Prostate gland (tissue), 2 donors: ENCODE measurements at regions not wholly inside any gene's neighbourhood (a gene's known extent, or its start where the extent isn't known, plus 50 kb on each side); places are given as distances from the start of the nearest gene placed in this dataset.
"Not testable (repeated sequence)": the region's sequence is repeated elsewhere in the genome, so short reads cannot be mapped to it uniquely, and the experiment has no call there.

Experiments used
- DNase-seq: peaks from one replicate; pipeline ENCODE4 v3.0.0-alpha.2; 2019; ENCODE audit warnings: low spot score
- H3K27ac ChIP-seq, 2 donors: fragments of 200-600 bp; sonication (generic); 2 replicates each; pipeline ENCODE4 v1.5.1; 2017 to 2019
- H3K27me3 ChIP-seq: fragments of 200-600 bp; sonication (generic); replicated peaks from 2 replicates; pipeline ENCODE4 v1.5.1; 2019; ENCODE audit not compliant: insufficient read depth
- H3K36me3 ChIP-seq, 2 donors: fragments of 200-600 bp; sonication (generic); 1 replicate in 1 of 2; 2 replicates in 1 of 2; pipeline versions ENCODE4 v1.5.1 to v1.8.1; 2017 to 2019
- H3K4me1 ChIP-seq: fragments of 200-600 bp; sonication (generic); replicated peaks from 2 replicates; pipeline ENCODE4 v1.5.1; 2019
- H3K4me3 ChIP-seq, 2 donors: fragments of 200-600 bp; sonication (generic); 2 replicates each; pipeline ENCODE4 v1.5.1; 2017 to 2019
- H3K9me3 ChIP-seq: fragments of 200-600 bp; sonication (generic); 2 replicates; pipeline ENCODE4 v1.5.1; 2017
- CTCF ChIP-seq, 4 experiments: fragments of 200-600 bp in 2 of 4; fragments of 450-650 bp in 2 of 4; sonication (generic) in 2 of 4; IDR thresholded peaks; 1 replicate in 3 of 4; 2 replicates in 1 of 4; pipeline ENCODE4 v1.5.1; 2016 to 2019; ENCODE audit warnings: antibody characterized with exemption in 4 of 4, mild to moderate bottlenecking in 2 of 4, moderate library complexity in 2 of 4
- POLR2A ChIP-seq: fragments of 450-650 bp; IDR thresholded peaks from one replicate; pipeline ENCODE4 v1.6.1; 2016; ENCODE audit warnings: antibody characterized with exemption, mild to moderate bottlenecking
- POLR2AphosphoS5 ChIP-seq: sonication (generic); formaldehyde crosslinking; IDR thresholded peaks from one replicate; pipeline ENCODE4 v1.6.1; 2017; ENCODE audit warnings: antibody characterized with exemption
- WGBS: methylation state at CpG from one replicate; pipeline ENCODE4 v1.1.5; 2018; 5-methylcytosine and 5-hydroxymethylcytosine counted together
- intact Hi-C: fragments of 100-400 bp; cut with DNase I; formaldehyde crosslinking; loops from one replicate; pipeline ENCODE4 v1.14.2; 2022

- TF ChIP-seq CTCF (IDR thresholded peaks at IDR 0.05) (no peak), POLR2AphosphoS5 (no peak), POLR2A (no peak)
- intact Hi-C loops, result no loop called here
- H3K9me3 ChIP-seq, result no peaks in the 10 kb centered on the region
- no peaks in the 10 kb centered on the region for H3K36me3 ChIP-seq
- no peaks in the 10 kb centered on the region for H3K4me1 ChIP-seq
- H3K27me3 ChIP-seq, result no peaks in the 10 kb centered on the region
- WGBS, result 92% methylated on average over 5 of the region's 5 CpGs
- H3K4me3 ChIP-seq, result no peak overlapping the region
- H3K27ac ChIP-seq, result no peak overlapping the region
- DNase-seq, result no peak
Observed at GRCh38 chr7:4345004-4345403, 337.1 kb upstream of the FOXK1 start.

GRCh38 chr7:4352069-4352468 lies 330.0 kb upstream of the FOXK1 start:
- intact Hi-C loops, result no loop called here
- Histone ChIP-seq H3K4me3 (no peak overlapping the region), H3K27ac (no peak overlapping the region), H3K4me1 (no peaks in the 10 kb centered on the region), H3K27me3 (no peaks in the 10 kb centered on the region), H3K36me3 (no peaks in the 10 kb centered on the region), H3K9me3 (no peaks in the 10 kb centered on the region)
- TF ChIP-seq POLR2A (no peak), POLR2AphosphoS5 (no peak), CTCF (IDR thresholded peaks at IDR 0.05) (no peak)
- DNase-seq, result no peak
- WGBS, result 95% methylated on average over 1 of the region's 1 CpG

GRCh38 chr7:4361774-4362173 lies 320.3 kb upstream of the FOXK1 start:
- no peak for DNase-seq
- H3K36me3 ChIP-seq, result no peaks in the 10 kb centered on the region
- no peak overlapping the region for H3K27ac ChIP-seq
- TF ChIP-seq POLR2A (no peak), CTCF (IDR thresholded peaks at IDR 0.05) (no peak), POLR2AphosphoS5 (no peak)
- H3K4me1 ChIP-seq, result no peaks in the 10 kb centered on the region
- intact Hi-C loops, result no loop called here
- 71% methylated on average over 5 of the region's 5 CpGs for WGBS
- H3K27me3 ChIP-seq, result no peaks in the 10 kb centered on the region
- H3K9me3 ChIP-seq, result no peaks in the 10 kb centered on the region
- H3K4me3 ChIP-seq, result no peak overlapping the region

- Histone ChIP-seq H3K27ac (no peak overlapping the region), H3K4me3 (no peak overlapping the region), H3K4me1 (no peaks in the 10 kb centered on the region), H3K36me3 (no peaks in the 10 kb centered on the region), H3K27me3 (no peaks in the 10 kb centered on the region), H3K9me3 (no peaks in the 10 kb centered on the region)
- no peak for DNase-seq
- WGBS, result 77% methylated on average over 12 of the region's 12 CpGs
- no peak for TF ChIP-seq POLR2A
- TF ChIP-seq POLR2AphosphoS5, result no peak
- no peak for TF ChIP-seq CTCF (IDR thresholded peaks at IDR 0.05)
- intact Hi-C loops, result no loop called here
Observed at GRCh38 chr7:4383584-4383983, 298.5 kb upstream of the FOXK1 start.

GRCh38 chr7:4386190-4386589 lies 295.9 kb upstream of the FOXK1 start:
- Histone ChIP-seq H3K27ac (no peak overlapping the region), H3K27me3 (no peaks in the 10 kb centered on the region), H3K4me1 (no peaks in the 10 kb centered on the region), H3K9me3 (no peaks in the 10 kb centered on the region), H3K36me3 (no peaks in the 10 kb centered on the region), H3K4me3 (no peak overlapping the region)
- no peak for TF ChIP-seq CTCF (IDR thresholded peaks at IDR 0.05)
- TF ChIP-seq POLR2AphosphoS5, result no peak
- no peak for TF ChIP-seq POLR2A
- DNase-seq, result no peak
- intact Hi-C loops, result no loop called here
- 39% methylated on average over 6 of the region's 6 CpGs for WGBS

GRCh38 chr7:4391103-4391502 lies 291.0 kb upstream of the FOXK1 start:
- H3K4me1 ChIP-seq, H3K27me3 ChIP-seq, intact Hi-C loops, H3K36me3 ChIP-seq, H3K27ac ChIP-seq, H3K9me3 ChIP-seq, H3K4me3 ChIP-seq, DNase-seq: not testable (repeated sequence)
